ENCODE measurements at regions not wholly inside any gene's neighbourhood (a gene's known extent, or its start where the extent isn't known, plus 50 kb on each side); places are given as distances from the start of the nearest gene placed in this dataset.

GRCh38 chr15:87747087-87747486 lies 509.5 kb downstream of the NTRK3 start:
- no peak for TF ChIP-seq CTCF (IDR thresholded peaks at IDR 0.05)
- TF ChIP-seq POLR2A (IDR thresholded peaks at IDR 0.05) = no peak
- no peak for TF ChIP-seq POLR2AphosphoS5 (IDR thresholded peaks at IDR 0.05)
